ENCODE measurements at regions not wholly inside any gene's neighbourhood (a gene's known extent, or its start where the extent isn't known, plus 50 kb on each side); places are given as distances from the start of the nearest gene placed in this dataset.

DNA sequence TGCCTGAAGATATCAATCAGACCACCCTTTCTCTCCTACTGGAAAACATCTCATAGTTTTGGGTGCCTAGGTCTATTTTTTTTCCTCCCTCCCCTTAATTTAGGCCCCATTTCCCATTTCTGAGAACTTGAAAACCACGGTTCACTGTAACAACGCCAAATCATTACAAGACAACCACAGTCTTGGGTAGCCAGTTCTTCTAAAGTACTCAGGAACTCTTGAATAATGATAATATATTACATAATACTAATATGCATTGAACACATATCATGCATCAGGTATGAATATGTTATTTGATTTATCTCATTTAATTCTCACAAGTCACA, 185.1 kb upstream of the ADO start:
- TF ChIP-seq POLR2AphosphoS5 (IDR thresholded peaks at IDR 0.05; ENCODE audit: borderline replicate concordance, low read depth, low read length) (no peak), EZH2 (IDR thresholded peaks at IDR 0.05) (no peak), FOXP2 (optimal IDR thresholded peaks at IDR 0.05; ENCODE audit: control extremely low read depth, extremely low read length, insufficient read depth) (no peak)
